C4-2B (cell line): ENCODE measurements at regions not wholly inside any gene's neighbourhood (a gene's known extent, or its start where the extent isn't known, plus 50 kb on each side); places are given as distances from the start of the nearest gene placed in this dataset.
"Not testable (repeated sequence)": the region's sequence is repeated elsewhere in the genome, so short reads cannot be mapped to it uniquely, and the experiment has no call there.

Experiments
- H3K27ac ChIP-seq: fragments of 450-650 bp; 2 replicates; pipeline ENCODE4 v1.5.1; 2017
- CTCF ChIP-seq: fragments of 450-650 bp; conservative IDR thresholded peaks from 2 replicates; pipeline ENCODE4 v1.5.1; 2017; ENCODE audit warnings: mild to moderate bottlenecking
- ZFX ChIP-seq: fragments of 450-650 bp; IDR thresholded peaks from 2 replicates; pipeline ENCODE4 v1.6.1; 2017

DNA sequence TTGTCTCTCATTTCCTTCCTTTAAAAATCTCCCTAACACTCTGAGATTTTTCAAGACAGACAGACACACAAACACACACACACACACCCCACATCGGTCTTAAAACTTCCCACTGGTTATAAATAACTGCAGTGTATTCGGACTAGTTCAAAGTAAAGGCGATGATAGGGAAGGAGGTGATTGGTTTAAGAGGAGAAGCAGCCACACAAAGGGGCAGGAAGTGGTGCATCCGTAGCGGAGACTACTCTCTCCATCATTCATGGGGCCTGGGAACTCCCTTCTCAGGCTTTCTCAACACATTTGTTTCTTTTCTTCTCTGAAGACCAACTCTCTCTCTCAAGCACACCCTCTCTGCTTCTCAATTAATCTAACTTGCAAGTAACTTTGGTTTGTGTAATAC, 149.1 kb upstream of the DPP10 start:
- TF ChIP-seq ZFX (no peak), CTCF (no peak)
- no peak overlapping the region for H3K27ac ChIP-seq

- no peak overlapping the region for H3K27ac ChIP-seq
- TF ChIP-seq ZFX: no peak
- no peak for TF ChIP-seq CTCF
Observed at GRCh38 chr2:114294741-114295140, 147.7 kb upstream of the DPP10 start.

GRCh38 chr2:114300351-114300750, 142.1 kb upstream of the DPP10 start:
- not testable (repeated sequence) for H3K27ac ChIP-seq

GRCh38 chr2:114316532-114317300, 125.7 kb upstream of the DPP10 start:
- no peak overlapping the region for H3K27ac ChIP-seq
- TF ChIP-seq ZFX: no peak
- no peak for TF ChIP-seq CTCF

DNA sequence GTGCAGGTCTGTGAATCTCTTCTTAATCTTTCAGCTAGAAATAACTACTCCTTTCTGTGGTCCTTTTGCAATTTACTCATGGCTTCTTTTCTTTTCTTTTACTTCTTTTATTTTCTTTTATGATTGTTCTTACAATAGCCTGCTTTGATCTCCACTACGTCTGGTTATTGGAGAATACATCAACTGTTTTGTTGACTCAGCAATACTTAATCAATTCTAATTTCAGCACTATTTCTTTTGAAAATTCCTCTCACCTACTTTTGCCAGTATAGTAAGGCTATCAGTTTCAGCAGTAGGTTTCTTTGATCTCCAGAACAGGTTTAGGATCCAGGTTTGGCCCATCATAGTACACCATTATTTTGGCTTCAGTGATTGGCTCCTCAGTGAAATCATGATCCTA, 111.8 kb upstream of the DPP10 start:
- H3K27ac ChIP-seq: no peak overlapping the region
- no peak for TF ChIP-seq CTCF
- TF ChIP-seq ZFX: no peak

DNA sequence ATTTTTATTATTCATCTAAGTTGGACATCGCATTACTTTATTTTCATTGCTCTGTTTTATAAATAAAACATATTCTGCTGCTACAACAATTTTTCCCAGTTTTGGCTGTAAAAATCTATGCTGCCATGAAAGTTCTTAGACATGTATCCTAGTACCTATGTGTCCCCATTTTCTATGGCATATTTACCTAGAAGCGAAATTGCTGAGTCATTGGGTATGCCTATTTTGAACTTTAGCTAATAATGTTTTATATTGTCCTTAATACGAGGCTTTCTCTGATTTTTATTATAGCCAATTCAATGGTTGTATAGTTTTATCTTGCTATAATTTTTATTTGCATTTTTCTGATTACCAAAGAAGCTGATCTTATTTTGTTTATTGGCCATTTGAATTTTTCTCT, 110.5 kb upstream of the DPP10 start:
- no peak overlapping the region for H3K27ac ChIP-seq
- TF ChIP-seq CTCF (no peak), ZFX (no peak)

DNA sequence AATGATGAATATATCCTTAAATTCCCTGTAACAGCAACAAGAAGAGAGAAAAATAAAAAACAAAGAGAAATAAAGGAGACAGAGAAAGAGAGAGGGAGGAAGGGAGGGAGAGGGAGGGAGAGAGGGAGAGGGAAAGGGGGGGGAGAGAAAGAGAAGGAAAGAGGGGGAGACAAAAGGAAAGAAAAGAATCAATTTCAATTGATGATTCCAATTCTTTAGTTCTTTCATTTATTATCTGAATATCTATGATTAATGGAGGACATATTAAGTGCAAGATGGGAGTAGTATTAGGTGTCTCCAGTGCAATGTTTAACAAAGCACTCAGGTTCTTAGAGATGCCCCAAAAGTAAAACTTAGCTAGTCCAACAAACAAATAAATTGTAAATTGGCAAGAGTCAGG, 97.2 kb upstream of the DPP10 start:
- TF ChIP-seq ZFX: no peak
- TF ChIP-seq CTCF: no peak
- no peak overlapping the region for H3K27ac ChIP-seq

DNA sequence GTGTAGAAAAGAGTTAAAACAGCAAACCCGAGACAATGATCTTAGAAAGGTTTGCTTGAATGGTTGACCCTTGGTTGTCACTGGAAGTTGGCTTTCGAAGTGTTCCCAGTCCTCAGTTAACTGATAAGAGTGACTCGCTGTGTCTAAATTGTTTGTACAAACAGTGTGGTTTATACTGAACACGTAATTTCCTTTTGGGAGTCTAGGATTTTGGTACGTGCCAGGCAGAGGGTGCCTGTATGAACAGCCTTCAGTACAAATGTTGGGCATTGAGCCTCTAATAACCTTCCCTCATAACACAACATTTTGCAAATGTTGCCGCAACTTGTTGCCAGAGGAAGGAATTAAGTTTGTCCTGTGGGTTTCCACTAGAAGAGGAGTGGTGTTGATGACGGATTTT, 95.8 kb upstream of the DPP10 start:
- no peak overlapping the region for H3K27ac ChIP-seq
- TF ChIP-seq CTCF: no peak
- no peak for TF ChIP-seq ZFX
